Neural crest cell (in vitro differentiated cells): ENCODE measurements at regions not wholly inside any gene's neighbourhood (a gene's known extent, or its start where the extent isn't known, plus 50 kb on each side); places are given as distances from the start of the nearest gene placed in this dataset.

Source experiments
- DNase-seq: peaks from one replicate; pipeline ENCODE4 v3.0.0; 2021; ENCODE audit warnings: low read depth, mixed read lengths, low spot score
- H3K27ac Mint-ChIP-seq: one replicate; pipeline ENCODE4 v1.8.0; 2021; ENCODE audit warnings: mild to moderate bottlenecking, mixed read lengths; ENCODE audit not compliant: unreplicated experiment
- H3K27me3 Mint-ChIP-seq: 2 replicates; pipeline ENCODE4 v1.8.0; 2021; ENCODE audit warnings: low read depth, mild to moderate bottlenecking, mixed read lengths
- H3K36me3 Mint-ChIP-seq: 2 replicates; pipeline ENCODE4 v1.8.0; 2021; ENCODE audit warnings: low read depth, mild to moderate bottlenecking, mixed read lengths
- H3K4me1 Mint-ChIP-seq: 2 replicates; pipeline ENCODE4 v1.8.0; 2021; ENCODE audit warnings: mixed read lengths
- H3K4me3 Mint-ChIP-seq: one replicate; pipeline ENCODE4 v1.8.0; 2021; ENCODE audit warnings: mild to moderate bottlenecking, mixed read lengths
- H3K9me3 Mint-ChIP-seq: 2 replicates; pipeline ENCODE4 v1.8.0; 2021; ENCODE audit warnings: mixed read lengths
- CTCF ChIP-seq: fragments of 200-600 bp; sonication (generic); conservative IDR thresholded peaks from 2 replicates; pipeline ENCODE4 v1.5.0; 2021; ENCODE audit warnings: antibody characterized with exemption, mild to moderate bottlenecking

DNA sequence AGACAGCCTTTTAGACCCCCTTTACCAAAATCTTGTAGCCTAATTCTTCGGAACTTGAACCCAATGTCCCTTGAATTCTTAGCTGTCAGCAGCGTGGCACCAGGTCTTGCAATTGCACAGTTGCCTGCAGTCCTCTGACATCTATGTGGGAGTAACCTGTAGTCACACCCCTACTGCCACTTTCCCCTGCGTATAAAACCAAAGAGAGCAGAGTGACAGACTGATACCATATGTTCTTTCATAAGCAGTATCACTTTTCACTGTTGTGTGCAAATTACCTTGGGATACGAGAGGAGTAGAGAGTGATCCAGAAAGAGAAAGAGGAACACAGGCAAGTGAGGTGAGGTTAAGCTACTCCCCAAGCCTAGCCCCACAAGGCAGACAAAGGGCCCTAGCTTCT, 364.3 kb upstream of the ADAMTSL1 start:
- Mint-ChIP-seq H3K4me1 (peaks cover 36% of the 10 kb centered on the region), H3K9me3 (peaks cover 3% of the 10 kb centered on the region), H3K27me3 (no peaks in the 10 kb centered on the region), H3K4me3 (no peak overlapping the region), H3K27ac (no peak overlapping the region), H3K36me3 (no peaks in the 10 kb centered on the region)
- no peak for DNase-seq
- no peak for TF ChIP-seq CTCF

DNA sequence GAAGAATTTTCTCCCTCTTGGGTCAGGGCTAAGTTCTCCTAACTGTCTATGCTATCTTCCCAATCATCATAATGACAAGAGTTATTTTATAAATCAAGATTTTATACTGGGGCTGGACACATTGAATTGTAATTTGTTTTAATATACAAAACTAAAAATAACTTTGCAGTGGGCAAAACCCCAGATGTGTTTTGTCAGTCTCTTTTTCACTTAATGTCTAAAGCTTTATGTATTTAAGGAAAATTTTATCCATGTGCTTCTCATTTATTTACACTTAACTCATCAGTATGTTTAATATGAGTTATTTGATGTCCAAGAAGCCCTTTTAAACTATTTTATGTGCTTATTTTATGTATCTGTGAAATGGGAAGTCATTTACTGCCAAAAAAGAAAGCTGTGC, 362.8 kb upstream of the ADAMTSL1 start:
- Mint-ChIP-seq H3K36me3 (no peaks in the 10 kb centered on the region), H3K9me3 (peaks cover 3% of the 10 kb centered on the region), H3K27ac (no peak overlapping the region), H3K27me3 (no peaks in the 10 kb centered on the region), H3K4me1 (peaks cover 22% of the 10 kb centered on the region), H3K4me3 (no peak overlapping the region)
- no peak for DNase-seq
- no peak for TF ChIP-seq CTCF

GRCh38 chr9:18114559-18115475, 359.1 kb upstream of the ADAMTSL1 start:
- DNase-seq: no peak
- H3K4me3 Mint-ChIP-seq: no peak overlapping the region
- H3K4me1 Mint-ChIP-seq: no peaks in the 10 kb centered on the region
- no peaks in the 10 kb centered on the region for H3K36me3 Mint-ChIP-seq
- H3K27me3 Mint-ChIP-seq: no peaks in the 10 kb centered on the region
- no peak overlapping the region for H3K27ac Mint-ChIP-seq
- peaks cover 3% of the 10 kb centered on the region for H3K9me3 Mint-ChIP-seq
- no peak for TF ChIP-seq CTCF

DNA sequence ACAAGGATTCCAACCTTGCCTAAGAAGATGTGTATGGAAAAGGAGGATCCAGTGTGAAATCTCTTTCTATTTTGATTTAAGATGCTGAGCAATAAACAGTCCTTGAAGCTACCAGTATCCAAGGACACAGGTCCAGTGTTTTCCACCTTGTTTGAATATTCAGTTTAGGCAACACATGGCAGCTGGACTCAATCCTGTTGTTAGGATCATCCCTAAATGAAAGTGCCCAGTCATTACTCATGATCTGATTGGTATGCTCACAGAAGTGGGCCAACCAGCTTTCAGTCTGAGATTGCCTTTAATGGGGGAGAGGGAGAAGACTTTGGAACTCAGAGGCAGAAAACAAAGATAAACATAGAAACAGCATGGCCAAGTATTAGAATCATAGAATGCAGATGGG, 355.7 kb upstream of the ADAMTSL1 start:
- no peak for TF ChIP-seq CTCF
- peaks cover under 1% of the 10 kb centered on the region for H3K9me3 Mint-ChIP-seq
- no peak for DNase-seq
- no peaks in the 10 kb centered on the region for H3K36me3 Mint-ChIP-seq
- H3K27ac Mint-ChIP-seq: no peak overlapping the region
- H3K4me1 Mint-ChIP-seq: no peaks in the 10 kb centered on the region
- H3K4me3 Mint-ChIP-seq: no peak overlapping the region
- no peaks in the 10 kb centered on the region for H3K27me3 Mint-ChIP-seq

GRCh38 chr9:18122171-18122570, 351.8 kb upstream of the ADAMTSL1 start:
- Mint-ChIP-seq H3K9me3 (no peaks in the 10 kb centered on the region), H3K36me3 (no peaks in the 10 kb centered on the region), H3K4me3 (no peak overlapping the region), H3K27ac (no peak overlapping the region), H3K27me3 (no peaks in the 10 kb centered on the region), H3K4me1 (peaks cover 5% of the 10 kb centered on the region)
- no peak for TF ChIP-seq CTCF
- no peak for DNase-seq
